Endothelial cell of hepatic sinusoid (primary cell): ENCODE measurements at regions not wholly inside any gene's neighbourhood (a gene's known extent, or its start where the extent isn't known, plus 50 kb on each side); places are given as distances from the start of the nearest gene placed in this dataset.

ENCODE experiments used
- in situ Hi-C: cut with HindIII; loops from 2 replicates; pipeline ENCODE4 v1.10.0; 2017; ENCODE audit warnings: low sequenced_read_pairs

- in situ Hi-C loops: loop anchor here (10.0 kb wide), 1 partner anchor 63 kb away; no protein-coding TSS in a partner anchor
These were observed 218.4 kb upstream of the TRIB2 start for GRCh38 chr2:12498286-12498685.

- in situ Hi-C loops: loop anchor here (10.0 kb wide), 1 partner anchor 64 kb away; no protein-coding TSS in a partner anchor
These were observed 218.0 kb upstream of the TRIB2 start for GRCh38 chr2:12498704-12499103.

GRCh38 chr2:12500899-12501298 lies 215.8 kb upstream of the TRIB2 start:
- in situ Hi-C loops: no loop called here

GRCh38 chr2:12501469-12502158 lies 215.1 kb upstream of the TRIB2 start:
- in situ Hi-C loops: no loop called here

- in situ Hi-C loops: no loop called here
These were observed 214.0 kb upstream of the TRIB2 start for GRCh38 chr2:12502759-12503158.

- in situ Hi-C loops: no loop called here
These were observed 212.3 kb upstream of the TRIB2 start for GRCh38 chr2:12504443-12504842.

- in situ Hi-C loops: no loop called here
These were observed 209.9 kb upstream of the TRIB2 start for GRCh38 chr2:12506846-12507245.

GRCh38 chr2:12507295-12507694 lies 209.4 kb upstream of the TRIB2 start:
- in situ Hi-C loops: no loop called here

GRCh38 chr2:12510070-12510469 lies 206.7 kb upstream of the TRIB2 start:
- in situ Hi-C loops: no loop called here

GRCh38 chr2:12513339-12513738 lies 203.4 kb upstream of the TRIB2 start:
- in situ Hi-C loops: no loop called here

- in situ Hi-C loops: no loop called here
These were observed 202.6 kb upstream of the TRIB2 start for GRCh38 chr2:12514168-12514567.

- in situ Hi-C loops: no loop called here
These were observed 201.9 kb upstream of the TRIB2 start for GRCh38 chr2:12514631-12515437.

- in situ Hi-C loops: no loop called here
These were observed 200.9 kb upstream of the TRIB2 start for GRCh38 chr2:12515871-12516270.

GRCh38 chr2:12533337-12534005 lies 183.3 kb upstream of the TRIB2 start:
- in situ Hi-C loops: no loop called here

- in situ Hi-C loops: no loop called here
These were observed 182.0 kb upstream of the TRIB2 start for GRCh38 chr2:12534646-12535263.

GRCh38 chr2:12536976-12537375 lies 179.8 kb upstream of the TRIB2 start:
- in situ Hi-C loops: no loop called here

GRCh38 chr2:12538138-12538694 lies 178.5 kb upstream of the TRIB2 start:
- in situ Hi-C loops: no loop called here

- in situ Hi-C loops: no loop called here
These were observed 177.4 kb upstream of the TRIB2 start for GRCh38 chr2:12539336-12539735.

- in situ Hi-C loops: no loop called here
These were observed 176.8 kb upstream of the TRIB2 start for GRCh38 chr2:12539776-12540562.
